ENCODE measurements at regions not wholly inside any gene's neighbourhood (a gene's known extent, or its start where the extent isn't known, plus 50 kb on each side); places are given as distances from the start of the nearest gene placed in this dataset.

DNA sequence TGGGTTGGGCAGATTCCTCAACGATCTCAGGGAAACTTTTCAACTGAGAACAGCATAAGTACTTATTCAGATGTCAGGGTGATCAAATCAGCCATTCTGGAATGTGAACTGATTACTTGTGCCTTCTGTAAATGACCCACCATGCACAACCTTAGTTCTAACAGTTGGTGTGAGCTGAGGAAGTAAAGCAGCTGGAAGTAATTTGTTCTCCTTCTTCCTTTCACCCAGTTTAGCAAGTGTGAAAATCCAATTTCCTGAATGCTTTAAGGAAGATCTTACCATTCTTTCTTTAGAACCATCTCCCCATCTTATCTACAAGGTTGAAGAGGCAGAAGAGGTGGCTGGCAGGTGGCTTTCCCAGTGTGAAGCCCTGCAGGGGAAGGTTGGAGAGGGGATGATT lies 781.6 kb downstream of the ETS1 start:
- DNase-seq (ENCODE audit: low spot score) (no peak), ATAC-seq (ENCODE audit: low FRiP score) (no peak)
- TF ChIP-seq, protein P1, sequence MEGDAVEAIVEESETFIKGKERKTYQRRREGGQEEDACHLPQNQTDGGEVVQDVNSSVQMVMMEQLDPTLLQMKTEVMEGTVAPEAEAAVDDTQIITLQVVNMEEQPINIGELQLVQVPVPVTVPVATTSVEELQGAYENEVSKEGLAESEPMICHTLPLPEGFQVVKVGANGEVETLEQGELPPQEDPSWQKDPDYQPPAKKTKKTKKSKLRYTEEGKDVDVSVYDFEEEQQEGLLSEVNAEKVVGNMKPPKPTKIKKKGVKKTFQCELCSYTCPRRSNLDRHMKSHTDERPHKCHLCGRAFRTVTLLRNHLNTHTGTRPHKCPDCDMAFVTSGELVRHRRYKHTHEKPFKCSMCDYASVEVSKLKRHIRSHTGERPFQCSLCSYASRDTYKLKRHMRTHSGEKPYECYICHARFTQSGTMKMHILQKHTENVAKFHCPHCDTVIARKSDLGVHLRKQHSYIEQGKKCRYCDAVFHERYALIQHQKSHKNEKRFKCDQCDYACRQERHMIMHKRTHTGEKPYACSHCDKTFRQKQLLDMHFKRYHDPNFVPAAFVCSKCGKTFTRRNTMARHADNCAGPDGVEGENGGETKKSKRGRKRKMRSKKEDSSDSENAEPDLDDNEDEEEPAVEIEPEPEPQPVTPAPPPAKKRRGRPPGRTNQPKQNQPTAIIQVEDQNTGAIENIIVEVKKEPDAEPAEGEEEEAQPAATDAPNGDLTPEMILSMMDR (IDR thresholded peaks at IDR 0.05): no peak

DNA sequence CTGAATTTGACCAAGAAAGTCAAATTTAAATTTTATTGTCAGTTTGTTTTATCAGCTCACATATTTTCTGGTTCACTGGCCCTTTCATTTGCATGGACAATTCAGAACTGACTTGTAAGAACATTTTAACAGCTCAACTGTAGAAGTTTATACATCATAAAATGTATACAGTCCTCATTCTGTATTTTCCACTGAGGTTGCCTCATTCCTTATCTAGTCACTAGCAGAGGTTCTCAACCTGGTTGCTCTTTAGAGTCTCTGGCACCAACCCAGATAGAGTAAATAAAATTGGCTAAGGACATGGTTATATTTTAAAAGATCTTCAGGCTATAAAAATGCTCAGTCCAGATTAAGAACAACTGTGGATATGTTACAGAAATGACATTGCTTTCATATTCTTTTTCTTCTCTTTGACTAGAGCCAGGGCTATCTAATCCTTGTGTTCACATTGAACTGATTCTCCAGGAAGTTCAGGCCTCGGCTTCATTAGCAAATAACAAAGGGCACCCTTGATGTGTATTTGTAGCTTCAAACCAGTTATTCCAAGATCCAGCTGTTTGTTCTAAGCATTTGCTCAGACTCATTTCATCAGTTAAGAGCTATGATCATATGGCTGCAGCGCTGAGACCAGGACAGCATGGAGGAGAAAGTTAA lies 782.5 kb downstream of the ETS1 start:
- DNase-seq (ENCODE audit: low spot score) (no peak), ATAC-seq (ENCODE audit: low FRiP score) (no peak)
- TF ChIP-seq, protein P1 (IDR thresholded peaks at IDR 0.05): no peak

DNA sequence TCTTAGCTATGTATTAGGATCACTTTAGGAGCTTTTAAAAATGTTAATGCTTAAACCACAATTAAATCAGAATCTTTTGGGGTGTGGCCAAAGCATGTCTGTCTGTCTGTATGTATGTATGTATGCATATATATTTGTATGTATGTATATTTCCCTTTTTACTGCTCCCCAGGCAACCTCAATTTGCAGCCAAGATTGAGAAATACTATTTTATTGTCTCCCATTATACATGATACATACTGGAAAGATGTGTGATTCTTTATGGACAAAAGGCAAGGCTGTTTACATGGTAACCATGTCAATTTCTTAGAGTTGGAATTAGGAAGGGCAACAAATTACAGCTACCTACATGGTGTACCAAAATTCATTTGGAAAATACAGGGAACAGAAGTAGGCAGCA lies 783.6 kb downstream of the ETS1 start:
- no peak for DNase-seq (ENCODE audit: low spot score)
- ATAC-seq (ENCODE audit: low FRiP score): no peak
- TF ChIP-seq, protein P1 (IDR thresholded peaks at IDR 0.05): no peak

DNA sequence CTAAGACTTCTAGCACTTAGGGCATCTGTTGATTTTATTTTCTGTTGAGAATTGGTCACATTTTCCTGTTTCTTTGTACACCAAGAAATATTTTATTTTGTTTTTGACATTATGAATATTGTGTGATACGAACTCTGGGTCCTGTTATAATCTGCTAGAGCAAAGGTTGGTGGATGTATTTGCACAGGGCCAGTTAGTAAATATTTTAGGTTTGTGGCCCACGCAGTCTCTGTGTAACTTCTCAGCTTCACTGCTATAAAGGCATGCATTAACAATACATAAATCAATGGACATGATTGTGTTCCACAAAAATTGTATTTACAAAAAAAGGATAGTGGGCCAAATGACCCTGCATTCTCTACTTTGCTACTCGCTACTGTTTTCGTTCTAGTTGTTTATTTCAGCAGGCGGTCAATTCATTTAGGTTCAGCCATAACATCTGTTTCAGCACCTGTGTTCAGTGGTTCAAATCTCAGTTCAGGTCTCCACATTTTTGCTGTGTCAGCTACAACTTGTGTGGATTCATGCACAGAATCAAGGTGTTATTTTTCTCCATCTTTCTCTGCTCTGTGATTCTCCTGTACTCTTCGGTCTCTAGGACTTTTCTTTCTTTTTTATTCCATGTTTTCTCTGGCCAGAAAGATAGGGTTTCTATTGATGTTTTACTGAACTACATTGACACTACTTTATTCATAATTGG lies 786.2 kb downstream of the ETS1 start:
- TF ChIP-seq, protein P1 (IDR thresholded peaks at IDR 0.05): no peak
- ATAC-seq (ENCODE audit: low FRiP score) (no peak), DNase-seq (ENCODE audit: low spot score) (no peak)

DNA sequence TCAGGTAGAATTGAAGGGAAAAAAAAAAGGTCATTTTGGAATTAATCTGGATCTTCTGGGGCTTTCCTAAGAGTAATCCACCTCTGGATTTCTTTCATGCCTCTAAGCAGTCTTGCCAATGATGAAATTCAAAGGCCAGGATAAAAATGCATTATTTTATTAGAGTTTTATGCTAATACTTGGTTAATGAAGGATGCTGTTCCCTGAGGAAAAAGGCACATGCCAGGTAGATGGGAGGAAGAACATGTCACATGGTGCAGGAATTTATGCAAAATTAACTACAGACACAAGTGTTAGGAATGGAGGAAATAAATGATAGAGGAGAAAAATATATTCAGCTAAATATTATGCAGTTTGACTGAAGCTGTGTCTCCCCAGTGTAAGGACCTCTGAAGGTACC lies 792.0 kb downstream of the ETS1 start:
- DNase-seq (ENCODE audit: low spot score) (no peak), ATAC-seq (ENCODE audit: low FRiP score) (no peak)
- TF ChIP-seq, protein P1 (IDR thresholded peaks at IDR 0.05): no peak

DNA sequence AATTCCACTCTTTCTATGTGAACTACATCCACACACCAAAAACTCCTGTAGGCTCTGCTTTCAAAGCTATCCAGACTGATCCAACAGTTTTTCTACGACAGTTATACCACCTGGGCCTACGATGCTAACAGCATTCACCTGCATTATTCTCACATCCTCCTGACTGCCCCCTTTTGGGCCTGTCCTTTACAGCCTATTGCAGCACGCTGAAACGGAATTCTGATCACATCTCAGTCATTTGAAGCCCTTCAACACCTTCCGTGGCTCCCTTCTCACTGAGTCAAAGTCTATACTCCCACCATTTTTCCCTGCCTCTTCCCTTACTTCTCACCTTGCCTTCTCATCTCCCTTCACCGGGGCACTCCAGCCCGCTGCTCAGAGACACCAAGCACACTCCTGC lies 791.3 kb upstream of the KIRREL3 start:
- TF ChIP-seq, protein P1 (IDR thresholded peaks at IDR 0.05): no peak
- ATAC-seq (ENCODE audit: low FRiP score) (no peak), DNase-seq (ENCODE audit: low spot score) (no peak)

DNA sequence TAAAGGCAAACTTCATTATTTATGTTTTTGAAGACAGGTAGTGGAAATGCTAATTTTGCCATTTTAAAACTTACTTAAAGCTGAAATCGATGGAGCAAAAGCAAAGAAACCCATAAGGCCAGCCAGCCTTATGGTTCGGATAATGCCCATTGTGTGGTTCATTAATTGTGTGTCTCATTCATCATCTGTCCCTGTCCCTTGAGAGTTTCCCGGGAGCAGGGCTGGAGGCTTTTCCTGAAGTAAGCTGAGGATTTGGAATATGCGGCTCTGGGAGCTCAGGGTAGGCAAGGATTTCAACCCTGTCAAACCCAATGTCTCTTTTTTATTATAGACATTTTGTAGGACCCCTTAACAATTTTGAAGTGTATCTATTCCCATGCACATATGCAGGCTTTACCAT lies 790.0 kb upstream of the KIRREL3 start:
- TF ChIP-seq, protein P1 (IDR thresholded peaks at IDR 0.05): no peak
- DNase-seq (ENCODE audit: low spot score) (no peak), ATAC-seq (ENCODE audit: low FRiP score) (no peak)

Measured in omental fat pad (tissue), 3 donors.